HL-60 (cell line): ENCODE measurements at regions not wholly inside any gene's neighbourhood (a gene's known extent, or its start where the extent isn't known, plus 50 kb on each side); places are given as distances from the start of the nearest gene placed in this dataset.

ENCODE experiments used
- CTCF ChIP-seq: IDR thresholded peaks from one replicate; pipeline ENCODE4 v1.5.1; 2011; ENCODE audit warnings: low read length, control low read depth, inconsistent platforms; ENCODE audit not compliant: insufficient read depth
- TF ChIP-seq, protein P1 (sequence below): IDR thresholded peaks from 2 replicates; pipeline ENCODE4 v1.6.1; 2012; ENCODE audit warnings: low read depth; ENCODE audit not compliant: insufficient replicate concordance

DNA sequence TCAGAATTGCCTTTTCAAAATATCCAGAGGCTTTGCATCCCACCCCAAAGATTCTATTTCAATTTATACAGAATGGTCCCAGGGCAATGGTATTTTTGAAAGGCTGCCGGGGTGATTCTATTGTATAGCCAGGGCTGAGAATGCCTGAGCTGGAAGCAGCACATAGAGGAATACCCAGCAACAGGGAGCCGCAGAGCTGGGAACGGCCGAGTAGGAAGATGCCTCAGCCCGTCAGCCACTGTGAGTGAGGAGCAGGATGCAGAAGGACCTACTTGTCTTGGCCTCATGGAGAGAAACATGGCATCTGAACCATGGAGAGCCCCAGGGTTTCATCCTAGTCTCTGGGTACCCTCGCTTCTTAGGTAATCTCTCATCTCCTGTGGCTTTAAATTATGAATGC lies 170.8 kb upstream of the FHL2 start:
- no peak for TF ChIP-seq CTCF
- TF ChIP-seq, protein P1, sequence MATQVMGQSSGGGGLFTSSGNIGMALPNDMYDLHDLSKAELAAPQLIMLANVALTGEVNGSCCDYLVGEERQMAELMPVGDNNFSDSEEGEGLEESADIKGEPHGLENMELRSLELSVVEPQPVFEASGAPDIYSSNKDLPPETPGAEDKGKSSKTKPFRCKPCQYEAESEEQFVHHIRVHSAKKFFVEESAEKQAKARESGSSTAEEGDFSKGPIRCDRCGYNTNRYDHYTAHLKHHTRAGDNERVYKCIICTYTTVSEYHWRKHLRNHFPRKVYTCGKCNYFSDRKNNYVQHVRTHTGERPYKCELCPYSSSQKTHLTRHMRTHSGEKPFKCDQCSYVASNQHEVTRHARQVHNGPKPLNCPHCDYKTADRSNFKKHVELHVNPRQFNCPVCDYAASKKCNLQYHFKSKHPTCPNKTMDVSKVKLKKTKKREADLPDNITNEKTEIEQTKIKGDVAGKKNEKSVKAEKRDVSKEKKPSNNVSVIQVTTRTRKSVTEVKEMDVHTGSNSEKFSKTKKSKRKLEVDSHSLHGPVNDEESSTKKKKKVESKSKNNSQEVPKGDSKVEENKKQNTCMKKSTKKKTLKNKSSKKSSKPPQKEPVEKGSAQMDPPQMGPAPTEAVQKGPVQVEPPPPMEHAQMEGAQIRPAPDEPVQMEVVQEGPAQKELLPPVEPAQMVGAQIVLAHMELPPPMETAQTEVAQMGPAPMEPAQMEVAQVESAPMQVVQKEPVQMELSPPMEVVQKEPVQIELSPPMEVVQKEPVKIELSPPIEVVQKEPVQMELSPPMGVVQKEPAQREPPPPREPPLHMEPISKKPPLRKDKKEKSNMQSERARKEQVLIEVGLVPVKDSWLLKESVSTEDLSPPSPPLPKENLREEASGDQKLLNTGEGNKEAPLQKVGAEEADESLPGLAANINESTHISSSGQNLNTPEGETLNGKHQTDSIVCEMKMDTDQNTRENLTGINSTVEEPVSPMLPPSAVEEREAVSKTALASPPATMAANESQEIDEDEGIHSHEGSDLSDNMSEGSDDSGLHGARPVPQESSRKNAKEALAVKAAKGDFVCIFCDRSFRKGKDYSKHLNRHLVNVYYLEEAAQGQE: no peak
